Urinary bladder (tissue), 3 donors: ENCODE measurements at regions not wholly inside any gene's neighbourhood (a gene's known extent, or its start where the extent isn't known, plus 50 kb on each side); places are given as distances from the start of the nearest gene placed in this dataset.

Experiments
- DNase-seq: peaks from one replicate; pipeline ENCODE4 v3.0.0-alpha.2; 2015; ENCODE audit errors: extremely low spot score
- H3K27ac ChIP-seq: one replicate; pipeline ENCODE4 v1.5.1; 2013; ENCODE audit warnings: low read depth, mild to moderate bottlenecking, moderate library complexity
- H3K36me3 ChIP-seq: one replicate; pipeline ENCODE4 v1.6.1; 2013; ENCODE audit warnings: mild to moderate bottlenecking, moderate library complexity; ENCODE audit not compliant: insufficient read depth
- H3K4me1 ChIP-seq: one replicate; pipeline ENCODE4 v1.6.1; 2013; ENCODE audit warnings: mild to moderate bottlenecking, moderate library complexity; ENCODE audit not compliant: insufficient read depth
- H3K4me3 ChIP-seq: one replicate; pipeline ENCODE4 v1.5.1; 2013; ENCODE audit warnings: low read depth, low read length
- WGBS: extraction: QIAGEN DNeasy Blood & Tissue Kit; methylation state at CpG from one replicate; pipeline ENCODE4 v1.1.7; 2013; 5-methylcytosine and 5-hydroxymethylcytosine counted together
- donor health status: healthy with polysubstance abuse.
- donor health status: healthy.

- Histone ChIP-seq H3K4me3 (no peak overlapping the region), H3K27ac (no peak overlapping the region), H3K36me3 (no peaks in the 10 kb centered on the region), H3K4me1 (no peaks in the 10 kb centered on the region)
- no peak for DNase-seq
These were observed 437.9 kb downstream of the CHL1 start for GRCh38 chr3:634511-634910.

GRCh38 chr3:635393-635792 lies 438.8 kb downstream of the CHL1 start:
- H3K36me3 ChIP-seq: no peaks in the 10 kb centered on the region
- H3K4me3 ChIP-seq: no peak overlapping the region
- DNase-seq: no peak
- no peak overlapping the region for H3K27ac ChIP-seq
- no peaks in the 10 kb centered on the region for H3K4me1 ChIP-seq

GRCh38 chr3:643376-643775 lies 446.8 kb downstream of the CHL1 start:
- 40% methylated on average over 1 of the region's 1 CpG for WGBS
- Histone ChIP-seq H3K36me3 (no peaks in the 10 kb centered on the region), H3K4me3 (no peak overlapping the region), H3K27ac (no peak overlapping the region), H3K4me1 (no peaks in the 10 kb centered on the region)
- DNase-seq: no peak

GRCh38 chr3:655824-656223 lies 437.0 kb upstream of the CNTN6 start:
- Histone ChIP-seq H3K4me1 (no peaks in the 10 kb centered on the region), H3K27ac (no peak overlapping the region), H3K4me3 (no peak overlapping the region), H3K36me3 (no peaks in the 10 kb centered on the region)
- DNase-seq: no peak
- 83% methylated on average over 1 of the region's 1 CpG for WGBS

GRCh38 chr3:661356-661755 lies 431.5 kb upstream of the CNTN6 start:
- Histone ChIP-seq H3K36me3 (no peaks in the 10 kb centered on the region), H3K4me1 (no peaks in the 10 kb centered on the region), H3K4me3 (no peak overlapping the region), H3K27ac (no peak overlapping the region)
- WGBS: 85% methylated on average over 3 of the region's 3 CpGs
- DNase-seq: no peak

GRCh38 chr3:674116-674515 lies 418.7 kb upstream of the CNTN6 start:
- WGBS: 77% methylated on average over 2 of the region's 2 CpGs
- DNase-seq: no peak
- Histone ChIP-seq H3K27ac (no peak overlapping the region), H3K4me1 (no peaks in the 10 kb centered on the region), H3K36me3 (no peaks in the 10 kb centered on the region), H3K4me3 (no peak overlapping the region)

- Histone ChIP-seq H3K27ac (no peak overlapping the region), H3K36me3 (no peaks in the 10 kb centered on the region), H3K4me3 (no peak overlapping the region), H3K4me1 (no peaks in the 10 kb centered on the region)
- 77% methylated on average over 4 of the region's 4 CpGs for WGBS
- DNase-seq: no peak
These were observed 417.0 kb upstream of the CNTN6 start for GRCh38 chr3:675846-676245.

- no peak overlapping the region for H3K4me3 ChIP-seq
- DNase-seq: no peak
- WGBS: 79% methylated on average over 2 of the region's 2 CpGs
- H3K36me3 ChIP-seq: no peaks in the 10 kb centered on the region
- no peak overlapping the region for H3K27ac ChIP-seq
- H3K4me1 ChIP-seq: no peaks in the 10 kb centered on the region
These were observed 409.1 kb upstream of the CNTN6 start for GRCh38 chr3:683770-684169.

GRCh38 chr3:690770-691169 lies 402.1 kb upstream of the CNTN6 start:
- no peak for DNase-seq
- WGBS: 88% methylated on average over 4 of the region's 4 CpGs
- Histone ChIP-seq H3K4me3 (no peak overlapping the region), H3K36me3 (no peaks in the 10 kb centered on the region), H3K4me1 (no peaks in the 10 kb centered on the region), H3K27ac (no peak overlapping the region)

GRCh38 chr3:700514-700913 lies 392.3 kb upstream of the CNTN6 start:
- 81% methylated on average over 2 of the region's 2 CpGs for WGBS

GRCh38 chr3:707041-707440 lies 385.8 kb upstream of the CNTN6 start:
- no peak for DNase-seq
- H3K4me3 ChIP-seq: no peak overlapping the region
- H3K4me1 ChIP-seq: no peaks in the 10 kb centered on the region
- 43% methylated on average over 2 of the region's 2 CpGs for WGBS
- no peaks in the 10 kb centered on the region for H3K36me3 ChIP-seq
- no peak overlapping the region for H3K27ac ChIP-seq

More at GRCh38 chr3:700514-700913, 392.3 kb upstream of the CNTN6 start:
- no peaks in the 10 kb centered on the region for H3K4me1 ChIP-seq
- H3K4me3 ChIP-seq: no peak overlapping the region
- no peaks in the 10 kb centered on the region for H3K36me3 ChIP-seq
- no peak for DNase-seq
- H3K27ac ChIP-seq: no peak overlapping the region

GRCh38 chr3:713006-713621 lies 379.7 kb upstream of the CNTN6 start:
- no peaks in the 10 kb centered on the region for H3K4me1 ChIP-seq
- no peak overlapping the region for H3K27ac ChIP-seq
- DNase-seq: no peak
- H3K36me3 ChIP-seq: no peaks in the 10 kb centered on the region
- WGBS: 62% methylated on average over 5 of the region's 5 CpGs
- H3K4me3 ChIP-seq: no peak overlapping the region

- Histone ChIP-seq H3K4me3 (no peak overlapping the region), H3K27ac (no peak overlapping the region), H3K36me3 (no peaks in the 10 kb centered on the region), H3K4me1 (no peaks in the 10 kb centered on the region)
- no peak for DNase-seq
- 69% methylated on average over 5 of the region's 5 CpGs for WGBS
These were observed 378.7 kb upstream of the CNTN6 start for GRCh38 chr3:713947-714620.

GRCh38 chr3:721086-721485 lies 371.7 kb upstream of the CNTN6 start:
- no peak overlapping the region for H3K27ac ChIP-seq
- H3K4me3 ChIP-seq: no peak overlapping the region
- WGBS: 49% methylated on average over 1 of the region's 1 CpG
- DNase-seq: no peak
- H3K36me3 ChIP-seq: no peaks in the 10 kb centered on the region
- H3K4me1 ChIP-seq: no peaks in the 10 kb centered on the region
